ENCODE measurements at regions not wholly inside any gene's neighbourhood (a gene's known extent, or its start where the extent isn't known, plus 50 kb on each side); places are given as distances from the start of the nearest gene placed in this dataset.

GRCh38 chr9:109904666-109905065, 124.7 kb downstream of the PALM2AKAP2 start:
- TF ChIP-seq, protein P1, sequence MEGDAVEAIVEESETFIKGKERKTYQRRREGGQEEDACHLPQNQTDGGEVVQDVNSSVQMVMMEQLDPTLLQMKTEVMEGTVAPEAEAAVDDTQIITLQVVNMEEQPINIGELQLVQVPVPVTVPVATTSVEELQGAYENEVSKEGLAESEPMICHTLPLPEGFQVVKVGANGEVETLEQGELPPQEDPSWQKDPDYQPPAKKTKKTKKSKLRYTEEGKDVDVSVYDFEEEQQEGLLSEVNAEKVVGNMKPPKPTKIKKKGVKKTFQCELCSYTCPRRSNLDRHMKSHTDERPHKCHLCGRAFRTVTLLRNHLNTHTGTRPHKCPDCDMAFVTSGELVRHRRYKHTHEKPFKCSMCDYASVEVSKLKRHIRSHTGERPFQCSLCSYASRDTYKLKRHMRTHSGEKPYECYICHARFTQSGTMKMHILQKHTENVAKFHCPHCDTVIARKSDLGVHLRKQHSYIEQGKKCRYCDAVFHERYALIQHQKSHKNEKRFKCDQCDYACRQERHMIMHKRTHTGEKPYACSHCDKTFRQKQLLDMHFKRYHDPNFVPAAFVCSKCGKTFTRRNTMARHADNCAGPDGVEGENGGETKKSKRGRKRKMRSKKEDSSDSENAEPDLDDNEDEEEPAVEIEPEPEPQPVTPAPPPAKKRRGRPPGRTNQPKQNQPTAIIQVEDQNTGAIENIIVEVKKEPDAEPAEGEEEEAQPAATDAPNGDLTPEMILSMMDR (IDR thresholded peaks at IDR 0.05; ENCODE audit: insufficient read depth, low read depth, low read length): no peak
- TF ChIP-seq EZH2 (IDR thresholded peaks at IDR 0.05; ENCODE audit: insufficient read depth, low read length): no peak
